Amniotic epithelial cell (primary cell): ENCODE measurements at regions not wholly inside any gene's neighbourhood (a gene's known extent, or its start where the extent isn't known, plus 50 kb on each side); places are given as distances from the start of the nearest gene placed in this dataset.
A peak's percentile ranks its signal among the peaks of the same experiment; 100 is the strongest.

Experiments used
- DNase-seq: peaks from one replicate; pipeline ENCODE4 v3.0.0-alpha.2; 2010; ENCODE audit warnings: low read depth

- no peak for DNase-seq
These were observed 975.2 kb upstream of the GHITM start for GRCh38 chr10:83164156-83164555.

- no peak for DNase-seq
These were observed 974.0 kb upstream of the GHITM start for GRCh38 chr10:83165265-83165664.

- DNase-seq, result no peak
These were observed 973.0 kb upstream of the GHITM start for GRCh38 chr10:83166344-83166743.

GRCh38 chr10:83167081-83167480 lies 972.2 kb upstream of the GHITM start:
- no peak for DNase-seq

GRCh38 chr10:83176901-83177300 lies 962.4 kb upstream of the GHITM start:
- DNase-seq, result no peak

- no peak for DNase-seq
These were observed 960.8 kb upstream of the GHITM start for GRCh38 chr10:83178526-83178925.

DNA sequence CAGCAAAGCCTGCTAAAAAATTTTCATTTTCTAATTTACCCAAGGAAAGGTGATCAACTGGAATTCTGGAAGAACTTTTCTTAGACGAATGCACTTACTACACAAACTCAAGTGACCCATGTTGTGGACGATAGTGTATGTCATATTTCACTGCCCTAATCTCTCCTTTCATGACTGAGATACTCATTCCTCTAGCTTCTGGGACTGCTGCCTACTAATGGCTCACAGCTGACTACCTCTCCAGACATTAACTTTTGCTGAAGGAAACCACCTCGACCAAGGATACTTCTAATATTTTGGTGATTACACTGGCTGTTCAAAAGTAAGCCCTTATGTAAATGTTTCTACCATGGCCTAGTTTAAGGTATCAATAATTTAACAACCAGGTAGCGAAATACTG lies 959.9 kb upstream of the GHITM start:
- DNase-seq, result no peak

DNA sequence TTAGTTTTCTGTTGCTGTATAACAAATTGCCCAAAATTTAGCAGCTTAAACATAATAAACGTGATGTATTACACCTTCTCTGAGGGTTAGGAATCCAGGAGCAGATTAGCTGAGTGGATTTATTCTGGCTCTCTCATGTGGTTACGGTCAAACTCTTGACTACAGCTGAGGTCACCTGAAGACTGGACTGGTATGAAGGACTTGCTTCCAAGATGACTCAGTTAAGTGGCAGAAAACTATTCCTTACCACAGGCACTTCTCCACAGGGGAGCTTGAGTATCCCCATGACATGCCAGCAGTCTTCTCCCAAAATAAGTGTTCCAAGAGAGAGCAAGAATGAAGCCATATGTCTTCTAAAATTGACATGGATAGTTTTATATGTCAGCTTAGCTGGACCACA lies 957.2 kb upstream of the GHITM start:
- DNase-seq, result no peak

GRCh38 chr10:83184641-83185040 lies 954.7 kb upstream of the GHITM start:
- peak; percentile 14 for DNase-seq

DNA sequence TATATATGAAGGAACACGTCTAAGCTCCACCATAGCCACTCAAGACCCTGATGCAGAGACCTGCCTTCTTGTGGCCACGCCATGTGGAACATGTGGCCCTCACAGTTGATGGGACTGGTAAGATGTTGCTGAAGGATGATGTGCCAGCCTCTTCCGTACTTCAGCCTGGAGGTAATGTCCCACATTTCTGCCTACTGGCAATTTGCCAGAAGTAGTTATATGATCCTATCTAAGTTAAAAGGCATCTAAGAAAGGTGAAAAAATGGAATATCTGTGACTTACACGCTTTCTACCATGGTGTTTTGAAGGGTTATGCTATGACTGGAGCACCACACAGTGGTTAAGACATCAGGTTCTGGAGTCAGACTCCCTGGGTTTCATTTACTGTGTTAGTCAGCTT lies 948.7 kb upstream of the GHITM start:
- DNase-seq, result no peak

DNA sequence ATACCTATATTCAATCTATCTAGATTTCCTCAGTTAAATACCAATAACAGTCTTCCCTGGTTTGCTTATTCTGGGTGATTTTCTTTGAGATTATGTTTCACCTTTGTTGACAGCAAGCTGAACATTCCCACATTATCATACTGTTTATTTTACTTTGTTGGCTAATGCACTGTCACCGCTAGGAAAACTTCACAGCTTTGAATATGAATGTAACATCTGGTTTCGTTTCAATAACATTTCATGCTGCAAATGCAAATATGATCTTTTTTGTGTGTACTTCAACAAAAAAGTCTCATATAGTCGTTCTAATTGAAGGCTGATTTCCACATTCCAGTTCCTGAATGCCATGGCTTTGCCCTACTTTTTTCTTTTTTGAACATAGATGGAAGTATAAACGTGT lies 946.3 kb upstream of the GHITM start:
- no peak for DNase-seq

DNA sequence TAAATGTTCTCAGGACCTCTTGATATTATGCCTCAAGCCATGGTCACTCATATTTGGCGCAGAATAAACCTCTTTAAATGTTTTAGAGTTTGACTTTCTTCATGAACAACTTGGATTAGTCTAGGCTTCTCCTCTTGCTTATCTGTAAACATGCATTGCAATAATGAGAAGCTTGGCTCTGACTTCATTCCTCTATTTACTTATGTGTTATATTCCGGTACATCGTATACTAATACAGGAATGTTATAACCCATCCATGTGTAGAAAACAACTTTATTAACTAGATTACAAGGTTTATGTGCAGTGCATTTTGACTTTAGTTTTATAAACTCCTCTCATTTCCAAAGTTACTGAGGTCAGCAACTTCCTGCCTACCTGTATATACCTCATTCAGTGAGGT lies 944.3 kb upstream of the GHITM start:
- no peak for DNase-seq

DNA sequence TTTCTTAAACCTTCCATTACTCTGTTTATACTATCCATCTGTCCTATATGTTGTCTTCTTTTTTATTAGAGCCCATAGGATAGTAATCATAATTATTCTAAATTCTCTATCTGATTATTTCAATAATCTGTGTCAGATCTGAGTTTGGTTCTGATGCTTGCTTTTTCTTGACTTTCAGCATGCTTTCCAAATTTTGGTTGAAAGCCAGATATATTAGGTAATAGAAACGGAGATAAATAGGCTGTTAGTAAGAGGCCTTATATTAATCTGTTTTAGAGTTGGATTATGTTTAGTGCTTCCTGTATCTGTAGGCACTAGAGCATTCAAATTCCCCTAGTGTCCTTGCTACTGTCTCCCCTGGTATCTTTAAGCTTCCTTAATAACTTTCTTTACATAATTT lies 939.9 kb upstream of the GHITM start:
- peak; percentile 41 for DNase-seq

DNA sequence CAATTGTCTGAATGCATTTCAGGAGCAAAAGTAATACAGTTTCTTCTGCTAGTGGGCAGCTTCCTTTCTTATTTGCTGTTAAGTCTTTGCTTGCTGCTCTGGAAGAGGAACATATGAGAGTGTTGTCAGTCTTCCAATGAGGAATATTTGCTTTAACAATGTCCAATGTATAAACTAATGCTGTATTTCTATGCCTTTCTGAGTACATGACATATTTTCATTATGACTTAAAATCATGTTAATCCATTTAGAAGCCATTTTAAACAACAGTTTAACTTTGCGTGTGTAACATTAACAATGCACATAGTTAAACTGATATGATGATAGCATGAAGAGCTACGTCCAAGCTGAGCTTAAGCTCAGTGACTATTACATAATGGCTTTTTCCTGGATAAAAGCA lies 933.4 kb upstream of the GHITM start:
- no peak for DNase-seq

- peak; percentile 9 for DNase-seq
These were observed 926.5 kb upstream of the GHITM start for GRCh38 chr10:83212632-83213334.

- DNase-seq, result no peak
These were observed 925.2 kb upstream of the GHITM start for GRCh38 chr10:83214136-83214535.

- DNase-seq, result no peak
These were observed 921.1 kb upstream of the GHITM start for GRCh38 chr10:83218205-83218604.

- no peak for DNase-seq
These were observed 917.0 kb upstream of the GHITM start for GRCh38 chr10:83222300-83222699.

- DNase-seq, result no peak
These were observed 916.2 kb upstream of the GHITM start for GRCh38 chr10:83222832-83223742.

GRCh38 chr10:83225781-83226180 lies 913.5 kb upstream of the GHITM start:
- no peak for DNase-seq

DNA sequence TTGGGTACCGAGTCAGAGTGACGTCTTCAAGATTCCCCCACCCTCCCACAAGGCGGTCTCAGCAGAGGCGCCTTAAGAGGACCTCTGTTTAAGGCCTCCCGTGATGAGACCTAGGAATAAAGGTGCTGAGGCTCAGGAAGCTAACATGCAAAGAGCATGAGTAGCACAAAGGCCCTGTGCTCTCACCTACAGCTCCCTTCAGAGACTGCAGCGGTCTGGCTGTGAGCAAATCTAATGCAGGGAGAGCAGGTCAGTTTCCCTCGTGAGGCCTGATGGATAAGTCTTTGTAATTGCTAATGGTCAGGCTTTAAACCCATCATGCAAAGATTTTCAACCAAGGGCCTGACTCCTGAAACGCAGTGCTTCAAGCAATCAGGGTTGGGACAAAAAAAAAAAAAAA lies 909.3 kb upstream of the GHITM start:
- no peak for DNase-seq

DNA sequence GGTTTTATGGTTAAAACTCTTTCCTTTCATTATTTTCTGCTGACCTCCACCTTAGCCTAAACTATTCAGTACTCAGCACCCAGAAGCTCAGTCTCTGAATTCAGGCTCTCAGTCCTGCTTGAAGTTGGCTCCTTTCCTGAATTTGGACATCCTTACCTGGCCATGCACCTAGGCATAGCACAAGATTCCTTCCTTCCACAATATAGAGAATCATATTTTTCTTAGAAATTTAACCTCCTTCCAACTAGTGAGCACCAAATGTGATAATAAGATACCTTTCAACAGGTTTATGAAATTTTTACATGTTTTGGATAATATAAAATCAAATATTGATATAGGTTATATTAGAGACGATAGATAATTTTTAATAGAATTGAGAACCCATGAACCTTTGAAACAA lies 905.6 kb upstream of the GHITM start:
- no peak for DNase-seq

GRCh38 chr10:83248106-83248631 lies 891.1 kb upstream of the GHITM start:
- peak; percentile 29 for DNase-seq
